Lower leg skin (tissue), 4 donors: ENCODE measurements at regions not wholly inside any gene's neighbourhood (a gene's known extent, or its start where the extent isn't known, plus 50 kb on each side); places are given as distances from the start of the nearest gene placed in this dataset.

ENCODE experiments used
- DNase-seq, 2 donors: peaks; one replicate each; pipeline ENCODE4 v3.0.0-alpha.2; 2019; ENCODE audit warnings: low spot score in 2 of 2
- H3K4me3 ChIP-seq: fragments of 200-600 bp; sonication (generic); 2 replicates; pipeline ENCODE4 v1.5.1; 2017; ENCODE audit warnings: mild to moderate bottlenecking, low read depth; ENCODE audit not compliant: poor library complexity, severe bottlenecking
- POLR2A ChIP-seq, 2 donors: fragments of 450-650 bp; IDR thresholded peaks; one replicate each; pipeline ENCODE4 v1.6.1; 2016 to 2017; ENCODE audit warnings: antibody characterized with exemption in 2 of 2, mild to moderate bottlenecking in 1 of 2, moderate library complexity in 1 of 2
- whole genome bisulfite sequencing, 2 donors: methylation state at CpG; one replicate each; pipeline ENCODE4 v1.1.5; 2018; 5-methylcytosine and 5-hydroxymethylcytosine counted together
- intact Hi-C: fragments of 100-400 bp; cut with DNase I; formaldehyde crosslinking; loops from one replicate; pipeline ENCODE4 v1.15.0; 2023; ENCODE audit warnings: low total_unique reads
- TF ChIP-seq, protein P1 (sequence below), 3 donors: fragments of 450-650 bp; IDR thresholded peaks; one replicate each; pipeline ENCODE4 v1.5.1; 2016; ENCODE audit warnings: antibody characterized with exemption in 3 of 3, mild to moderate bottlenecking in 3 of 3, moderate library complexity in 2 of 3

DNA sequence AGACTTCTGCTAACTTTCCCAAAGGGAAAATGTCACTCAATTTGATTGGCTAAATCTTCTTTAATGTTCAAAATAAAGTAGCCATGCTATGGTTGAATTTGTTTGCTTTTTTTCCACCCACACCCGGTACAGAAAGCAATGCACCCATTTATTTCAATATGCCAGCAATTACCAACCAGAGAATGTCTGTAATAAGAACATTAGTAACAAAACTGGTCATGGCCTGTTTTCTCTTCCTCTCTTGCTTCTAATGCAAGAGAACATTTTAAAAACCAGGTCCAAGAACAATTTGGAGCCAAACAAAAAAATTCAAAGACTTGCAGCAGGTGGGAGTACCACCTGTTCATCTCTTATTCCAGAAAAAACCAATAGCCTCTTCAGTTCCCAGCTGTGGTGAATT, 1108.8 kb upstream of the PCDH20 start:
- WGBS, 2 donors: 61 to 69% methylated on average over 1 of the region's 1 CpG
- no peak overlapping the region for H3K4me3 ChIP-seq
- no peak for DNase-seq
- TF ChIP-seq POLR2A (IDR thresholded peaks at IDR 0.05): no peak
- TF ChIP-seq, protein P1, sequence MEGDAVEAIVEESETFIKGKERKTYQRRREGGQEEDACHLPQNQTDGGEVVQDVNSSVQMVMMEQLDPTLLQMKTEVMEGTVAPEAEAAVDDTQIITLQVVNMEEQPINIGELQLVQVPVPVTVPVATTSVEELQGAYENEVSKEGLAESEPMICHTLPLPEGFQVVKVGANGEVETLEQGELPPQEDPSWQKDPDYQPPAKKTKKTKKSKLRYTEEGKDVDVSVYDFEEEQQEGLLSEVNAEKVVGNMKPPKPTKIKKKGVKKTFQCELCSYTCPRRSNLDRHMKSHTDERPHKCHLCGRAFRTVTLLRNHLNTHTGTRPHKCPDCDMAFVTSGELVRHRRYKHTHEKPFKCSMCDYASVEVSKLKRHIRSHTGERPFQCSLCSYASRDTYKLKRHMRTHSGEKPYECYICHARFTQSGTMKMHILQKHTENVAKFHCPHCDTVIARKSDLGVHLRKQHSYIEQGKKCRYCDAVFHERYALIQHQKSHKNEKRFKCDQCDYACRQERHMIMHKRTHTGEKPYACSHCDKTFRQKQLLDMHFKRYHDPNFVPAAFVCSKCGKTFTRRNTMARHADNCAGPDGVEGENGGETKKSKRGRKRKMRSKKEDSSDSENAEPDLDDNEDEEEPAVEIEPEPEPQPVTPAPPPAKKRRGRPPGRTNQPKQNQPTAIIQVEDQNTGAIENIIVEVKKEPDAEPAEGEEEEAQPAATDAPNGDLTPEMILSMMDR (IDR thresholded peaks at IDR 0.05): no peak
- intact Hi-C loops: no loop called here

DNA sequence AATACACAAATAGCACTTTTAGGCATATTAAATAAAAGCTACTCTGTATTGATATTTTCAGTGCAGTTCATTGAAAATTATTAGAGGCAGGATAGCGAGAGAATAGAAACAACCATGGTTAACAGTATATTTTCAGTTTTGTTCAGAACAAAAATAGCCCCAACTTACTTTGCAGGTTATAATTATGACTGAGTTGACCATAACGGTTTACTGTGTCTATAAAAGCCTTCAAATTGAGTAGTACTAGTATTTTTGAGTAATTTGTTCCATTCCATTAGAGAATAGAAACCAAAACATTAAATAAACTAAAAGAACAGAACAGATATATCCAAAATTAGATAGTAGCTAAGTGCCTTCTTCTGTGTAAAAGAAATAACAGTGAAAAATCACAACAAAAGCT, 1108.4 kb upstream of the PCDH20 start:
- no peak for DNase-seq
- 77 to 78% methylated on average over 2 of the region's 2 CpGs for WGBS, 2 donors
- no peak for TF ChIP-seq POLR2A (IDR thresholded peaks at IDR 0.05)
- TF ChIP-seq, protein P1 (IDR thresholded peaks at IDR 0.05): no peak
- H3K4me3 ChIP-seq: no peak overlapping the region
- intact Hi-C loops: no loop called here

DNA sequence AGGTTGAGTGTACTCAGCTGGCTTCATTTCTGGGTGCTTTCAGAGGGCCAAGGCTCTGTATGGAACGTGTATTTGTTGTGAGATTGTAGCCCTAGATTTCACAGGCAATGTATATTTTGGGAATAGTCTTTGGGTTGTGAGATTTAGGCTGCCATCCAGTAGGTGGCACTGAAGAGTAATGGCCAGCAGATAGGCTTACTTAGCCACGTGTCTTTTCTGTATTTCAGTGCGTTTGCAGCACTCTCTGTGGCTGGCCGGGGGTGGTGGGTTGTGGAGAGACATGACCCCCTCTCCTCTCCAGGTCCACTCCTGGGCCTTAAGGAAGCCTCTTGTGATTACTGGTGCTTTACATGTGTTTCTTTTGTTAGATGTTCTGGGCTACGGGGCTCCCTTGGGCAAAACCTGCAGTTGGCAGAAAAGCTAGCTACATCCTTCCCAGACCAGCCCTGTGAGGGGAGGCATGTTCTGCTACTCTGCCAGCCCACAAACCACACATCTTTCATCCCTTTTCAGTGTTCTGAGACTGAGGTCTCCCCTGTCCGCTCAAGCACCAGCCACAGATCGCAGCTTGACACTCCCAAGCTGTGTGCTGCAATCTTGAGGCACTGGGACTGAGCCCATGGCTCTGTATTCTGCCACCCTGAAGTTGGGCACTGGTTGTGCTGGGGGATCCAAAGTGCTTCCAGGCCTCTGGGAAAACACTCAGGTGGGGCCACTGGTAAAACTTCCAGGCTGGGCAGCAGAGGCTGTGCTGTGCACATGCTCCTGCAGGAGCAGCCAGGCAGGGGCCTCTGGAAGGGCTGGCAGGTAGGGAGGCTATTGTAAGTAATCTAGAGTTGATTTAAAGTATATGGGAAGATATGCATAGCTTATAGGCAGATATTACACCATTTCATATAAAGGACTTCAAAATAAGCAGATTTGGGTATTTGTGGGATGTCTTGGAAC, 1096.8 kb upstream of the PCDH20 start:
- WGBS, 2 donors: 36 to 42% methylated on average over 7 of the region's 7 CpGs
- intact Hi-C loops: no loop called here
- no peak overlapping the region for H3K4me3 ChIP-seq
- DNase-seq: no peak
- TF ChIP-seq POLR2A (IDR thresholded peaks at IDR 0.05): no peak
- TF ChIP-seq, protein P1 (IDR thresholded peaks at IDR 0.05): no peak

DNA sequence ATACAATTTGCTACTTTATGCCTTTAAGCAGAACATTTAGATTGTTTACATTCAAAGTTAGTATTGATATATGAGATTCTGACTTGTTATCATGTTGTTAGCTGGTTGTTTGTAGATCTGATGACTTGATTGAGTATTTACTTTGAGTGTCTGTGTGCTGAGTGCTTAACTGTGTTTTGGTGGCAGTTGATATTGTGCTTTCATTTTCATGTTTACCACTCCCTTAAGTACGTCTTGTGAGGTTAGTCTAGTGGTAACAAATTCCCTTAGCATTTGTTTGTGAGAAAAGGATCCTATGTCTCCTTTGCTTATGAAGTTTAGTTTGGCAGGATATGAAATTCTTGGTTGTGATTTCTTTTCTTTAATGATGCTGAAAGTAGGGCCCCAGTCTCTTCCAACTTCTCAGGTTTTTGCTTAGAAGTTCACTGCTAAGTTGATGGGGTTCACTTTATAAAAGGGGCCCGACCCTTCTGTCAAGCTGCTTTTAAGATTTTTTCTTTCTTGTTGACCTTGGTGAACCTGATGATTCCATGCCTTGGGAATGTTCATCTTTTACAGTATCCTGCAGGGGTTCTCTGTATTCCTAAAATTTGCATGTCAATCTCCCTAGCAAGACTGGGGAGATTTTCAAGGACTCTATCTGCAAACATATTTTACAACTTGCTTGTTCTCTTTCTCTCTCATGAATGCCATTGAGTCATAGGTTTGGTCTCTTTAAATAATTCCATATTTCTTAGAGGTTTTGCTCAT, 1095.4 kb upstream of the PCDH20 start:
- TF ChIP-seq POLR2A (IDR thresholded peaks at IDR 0.05): no peak
- H3K4me3 ChIP-seq: no peak overlapping the region
- 55 to 79% methylated on average over 2 of the region's 2 CpGs for WGBS, 2 donors
- no peak for DNase-seq
- intact Hi-C loops: no loop called here

DNA sequence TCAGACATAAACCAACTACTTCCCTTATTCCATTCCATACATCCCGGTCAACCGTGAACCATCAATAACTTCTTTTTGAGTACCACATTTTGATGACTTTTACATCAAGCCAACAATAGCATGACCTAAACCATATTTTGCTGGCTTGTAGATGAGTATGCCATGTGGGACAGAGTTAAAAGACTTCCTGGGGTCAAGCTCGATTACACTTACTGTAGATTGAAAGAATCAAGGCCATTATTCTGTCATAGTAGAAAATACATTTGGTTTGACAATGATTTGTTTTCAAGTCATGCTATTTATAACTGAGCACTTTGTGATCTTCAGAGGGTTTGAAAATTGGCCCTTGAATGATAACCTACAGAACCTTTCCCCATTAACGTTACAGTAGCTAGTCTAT, 1086.9 kb upstream of the PCDH20 start:
- 80 to 86% methylated on average over 4 of the region's 4 CpGs for WGBS, 2 donors
- no peak for DNase-seq
- H3K4me3 ChIP-seq: no peak overlapping the region
- TF ChIP-seq, protein P1 (IDR thresholded peaks at IDR 0.05): no peak
- no peak for TF ChIP-seq POLR2A (IDR thresholded peaks at IDR 0.05)
- intact Hi-C loops: no loop called here

DNA sequence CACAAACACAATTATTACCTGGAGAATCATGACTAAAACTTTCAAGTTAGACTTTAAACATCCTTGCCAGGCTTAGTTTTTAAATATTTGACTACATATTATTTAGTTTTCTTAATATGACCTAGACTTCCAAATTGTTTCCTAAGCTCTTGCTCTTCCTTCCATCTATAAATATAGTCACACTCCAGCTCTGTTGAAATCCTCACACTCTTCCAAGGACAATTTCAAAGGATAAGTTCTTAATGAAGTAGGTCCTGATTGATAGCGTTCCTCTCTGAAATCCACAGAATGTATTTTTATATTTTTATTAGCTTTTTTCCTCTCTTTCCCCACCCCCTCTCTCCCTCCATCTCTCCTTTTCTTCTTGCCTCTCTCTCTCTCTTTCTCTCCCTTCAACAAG, 1074.1 kb upstream of the PCDH20 start:
- TF ChIP-seq, protein P1 (IDR thresholded peaks at IDR 0.05): no peak
- TF ChIP-seq POLR2A (IDR thresholded peaks at IDR 0.05): no peak
- WGBS, 2 donors: 89 to 94% methylated on average over 1 of the region's 1 CpG
- H3K4me3 ChIP-seq: no peak overlapping the region
- DNase-seq: no peak
- intact Hi-C loops: no loop called here
